T-helper 1 cell treated with Interleukin-12 subunit alpha and Interleukin-12 subunit beta and Interleukin-4 antibody, amounts not matched to agents 30 ng/mL and 1 ng/mL, for 36 hours (primary cell): ENCODE measurements at regions not wholly inside any gene's neighbourhood (a gene's known extent, or its start where the extent isn't known, plus 50 kb on each side); places are given as distances from the start of the nearest gene placed in this dataset.

Experiments
- intact Hi-C: fragments of 100-400 bp; cut with micrococcal nuclease; formaldehyde crosslinking; loops from one replicate; pipeline ENCODE4 v1.15.1; 2024

- intact Hi-C loops, result loop anchor here (1.0 to 10.0 kb wide), 11 partner anchors 12 to 1614 kb away; partner anchors contain the start of genes BCL10, CTBS, MCOLN2 and PRKACB
These were observed 53.4 kb upstream of the PRKACB start for GRCh38 chr1:84090447-84091245.

- intact Hi-C loops, result loop anchor here (1.0 to 10.0 kb wide), 11 partner anchors 12 to 1615 kb away; partner anchors contain the start of genes BCL10, CTBS, MCOLN2 and PRKACB
These were observed 54.2 kb upstream of the PRKACB start for GRCh38 chr1:84089867-84090266.

GRCh38 chr1:84089465-84089864 lies 54.6 kb upstream of the PRKACB start:
- intact Hi-C loops, result loop anchor here (5.0 kb wide), 1 partner anchor 213 kb away; the partner anchor contains the start of gene SAMD13

GRCh38 chr1:84086616-84087015 lies 57.5 kb upstream of the PRKACB start:
- intact Hi-C loops, result loop anchor here (5.0 kb wide), 1 partner anchor 216 kb away; the partner anchor contains the start of gene SAMD13

GRCh38 chr1:84086189-84086588 lies 57.9 kb upstream of the PRKACB start:
- intact Hi-C loops, result loop anchor here (5.0 kb wide), 1 partner anchor 216 kb away; the partner anchor contains the start of gene SAMD13

- intact Hi-C loops, result no loop called here
These were observed 60.8 kb upstream of the PRKACB start for GRCh38 chr1:84083307-84083706.

- intact Hi-C loops, result loop anchor here (1.0 to 10.0 kb wide), 8 partner anchors 11 to 1122 kb away; partner anchors contain the start of genes GNG5, SPATA1, SYDE2 and TTLL7
These were observed 65.2 kb upstream of the PRKACB start for GRCh38 chr1:84078842-84079202.

GRCh38 chr1:84078108-84078841 lies 65.8 kb upstream of the PRKACB start:
- intact Hi-C loops, result loop anchor here (1.0 to 10.0 kb wide), 8 partner anchors 12 to 1123 kb away; partner anchors contain the start of genes GNG5, SPATA1, SYDE2 and TTLL7

GRCh38 chr1:84077476-84078107 lies 66.5 kb upstream of the PRKACB start:
- intact Hi-C loops, result loop anchor here (1.0 to 10.0 kb wide), 12 partner anchors 13 to 1199 kb away; partner anchors contain the start of genes BCL10, GNG5, PRKACB and RPF1

GRCh38 chr1:84073266-84073665 lies 70.8 kb upstream of the PRKACB start:
- intact Hi-C loops, result loop anchor here (10.0 kb wide), 1 partner anchor 568 kb away; no protein-coding TSS in a partner anchor

GRCh38 chr1:84069236-84069845 lies 70.4 kb upstream of the TTLL7 start:
- intact Hi-C loops, result no loop called here

- intact Hi-C loops, result no loop called here
These were observed 63.6 kb upstream of the TTLL7 start for GRCh38 chr1:84062496-84062895.

- intact Hi-C loops, result no loop called here
These were observed 62.4 kb upstream of the TTLL7 start for GRCh38 chr1:84061336-84061735.

GRCh38 chr1:84060781-84061180 lies 61.8 kb upstream of the TTLL7 start:
- intact Hi-C loops, result no loop called here

GRCh38 chr1:84048820-84049219 lies 49.9 kb upstream of the TTLL7 start:
- intact Hi-C loops, result no loop called here
